GM12878 (cell line): ENCODE measurements at regions not wholly inside any gene's neighbourhood (a gene's known extent, or its start where the extent isn't known, plus 50 kb on each side); places are given as distances from the start of the nearest gene placed in this dataset.

ENCODE experiments used
- BCL11A ChIP-seq: IDR thresholded peaks from 2 replicates; pipeline ENCODE4 v1.6.1; 2011; ENCODE audit warnings: low read depth, low read length
- BRCA1 ChIP-seq: IDR thresholded peaks from 2 replicates; pipeline ENCODE4 v1.6.1; 2011; ENCODE audit warnings: low read depth, low read length, improper control_type of control experiment
- CEBPB ChIP-seq, 2 experiments: fragments of 150-350 bp in 1 of 2; IDR thresholded peaks; 2 replicates each; pipeline ENCODE4 v1.6.1; 2012 to 2014; ENCODE audit warnings: low read depth in 2 of 2, low read length in 2 of 2, borderline replicate concordance in 1 of 2, inconsistent platforms in 1 of 2
- EP300 ChIP-seq, 2 experiments: fragments of 150-350 bp in 1 of 2; IDR thresholded peaks; 2 replicates each; pipeline ENCODE4 v1.6.1; 2011 to 2012; ENCODE audit warnings: low read depth in 2 of 2, low read length in 2 of 2, borderline replicate concordance in 1 of 2, improper control_type of control experiment in 1 of 2, inconsistent platforms in 1 of 2; ENCODE audit not compliant: control insufficient read depth in 1 of 2
- IKZF2 ChIP-seq, 2 experiments: fragments of 450-650 bp; IDR thresholded peaks; 2 replicates each; pipeline ENCODE4 v1.6.1; 2017; ENCODE audit warnings: mild to moderate bottlenecking in 2 of 2, moderate library complexity in 2 of 2
- KDM1A ChIP-seq: fragments of 200-600 bp; sonication (generic); IDR thresholded peaks from 2 replicates; pipeline ENCODE4 v1.6.1; 2016; ENCODE audit warnings: borderline replicate concordance
- MXI1 ChIP-seq: fragments of 150-350 bp; IDR thresholded peaks from 2 replicates; pipeline ENCODE4 v1.6.1; 2011; ENCODE audit warnings: low read depth, mild to moderate bottlenecking, inconsistent platforms, low read length, improper control_type of control experiment
- PRDM15 ChIP-seq: fragments of 450-650 bp; formaldehyde crosslinking; IDR thresholded peaks from 2 replicates; pipeline ENCODE4 v1.4.0; 2020; ENCODE audit warnings: mild to moderate bottlenecking, moderate library complexity
- RBBP5 ChIP-seq: fragments of 200-600 bp; sonication (generic); conservative IDR thresholded peaks from 2 replicates; pipeline ENCODE4 v1.6.1; 2016
- RUNX3 ChIP-seq: IDR thresholded peaks from 2 replicates; pipeline ENCODE4 v1.6.1; 2012; ENCODE audit warnings: low read length, inconsistent platforms
- SIN3A ChIP-seq: IDR thresholded peaks from 2 replicates; pipeline ENCODE4 v1.6.1; 2012; ENCODE audit warnings: low read depth, low read length, improper control_type of control experiment
- SIX5 ChIP-seq: IDR thresholded peaks from 2 replicates; pipeline ENCODE4 v1.6.1; 2011; ENCODE audit warnings: mild to moderate bottlenecking, low read depth, low read length, moderate library complexity; ENCODE audit not compliant: severe bottlenecking
- SRF ChIP-seq, 2 experiments: IDR thresholded peaks; 2 replicates each; pipeline ENCODE4 v1.6.1; 2011; ENCODE audit warnings: low read depth in 2 of 2, low read length in 2 of 2, mild to moderate bottlenecking in 1 of 2, moderate library complexity in 1 of 2
- TAF1 ChIP-seq: IDR thresholded peaks from 2 replicates; pipeline ENCODE4 v1.6.1; 2011; ENCODE audit warnings: mild to moderate bottlenecking, low read depth, low read length, borderline replicate concordance
- TARDBP ChIP-seq: IDR thresholded peaks from 2 replicates; pipeline ENCODE4 v1.6.1; 2016; ENCODE audit warnings: borderline replicate concordance
- ZBTB11 ChIP-seq: fragments of 450-650 bp; formaldehyde crosslinking; IDR thresholded peaks from 2 replicates; pipeline ENCODE4 v1.5.0; 2022; ENCODE audit warnings: mild to moderate bottlenecking, missing genetic modification characterization
- ZNF274 ChIP-seq: IDR thresholded peaks from one replicate; pipeline ENCODE4 v1.8.0; 2011; ENCODE audit not compliant: insufficient read length, insufficient read depth
- TF ChIP-seq, protein P1 (sequence below): IDR thresholded peaks from 2 replicates; pipeline ENCODE4 v1.6.1; 2011; ENCODE audit warnings: borderline replicate concordance, low read depth, mild to moderate bottlenecking, moderate library complexity, mixed read lengths, low read length; ENCODE audit not compliant: insufficient read depth; ENCODE audit errors: extremely low read length
- TF ChIP-seq, protein P2 (sequence below): fragments of 450-650 bp; conservative IDR thresholded peaks from 2 replicates; pipeline ENCODE4 v1.6.1; 2017; ENCODE audit warnings: mild to moderate bottlenecking, moderate library complexity

DNA sequence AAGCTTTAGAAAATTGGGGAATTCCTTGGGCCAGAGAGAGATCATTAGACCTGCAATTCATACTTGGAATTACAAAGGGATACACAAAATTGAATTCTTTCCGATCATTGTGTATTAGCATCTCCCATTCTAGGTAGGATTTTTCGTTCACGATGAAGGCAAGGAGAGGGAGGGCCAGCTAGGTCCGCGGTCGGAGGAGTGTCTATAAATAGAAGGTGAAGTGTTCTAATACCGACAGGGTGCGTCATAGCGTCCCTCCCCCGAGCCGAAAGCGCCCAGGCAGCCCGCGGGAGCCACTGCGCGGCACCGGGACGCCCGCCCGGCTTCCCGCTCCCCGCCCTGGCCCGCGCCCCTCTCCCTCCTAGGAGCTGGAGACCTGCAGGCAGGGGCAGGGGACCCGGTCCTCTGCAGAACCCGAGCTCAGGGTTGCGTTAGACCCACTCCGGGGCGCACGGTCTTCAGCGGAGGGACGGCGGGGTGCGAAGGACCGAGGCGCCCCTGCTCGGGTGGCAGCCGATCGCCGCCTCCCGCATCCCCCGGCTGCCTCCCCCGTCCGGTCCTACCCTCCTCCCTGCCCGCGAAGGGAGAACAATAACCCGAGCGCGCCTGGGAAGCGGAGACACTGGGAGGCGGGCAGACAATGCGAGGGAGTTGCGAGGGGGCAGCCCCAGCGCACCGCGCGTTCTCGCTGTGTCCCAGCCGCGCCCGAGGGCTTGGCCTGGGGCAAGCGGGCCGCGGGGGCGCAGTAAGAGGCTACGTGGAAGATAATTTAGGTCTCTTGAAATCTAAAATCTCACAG is 114.2 kb upstream of the SERTAD2 start (continued):
- TF ChIP-seq PRDM15 (CRISPR knock-in tag) (no peak), MXI1 (peak; percentile 60), SIN3A (no peak), RBBP5 (no peak), TARDBP (no peak), EP300 (IDR thresholded peaks at IDR 0.05; ENCODE audit: borderline replicate concordance in 1 of 2, control insufficient read depth in 1 of 2, low read depth in 2 of 2, low read length in 2 of 2) (peak in 1 of 2 experiments; percentile 40; a peak in 2 of 4 replicates), KDM1A (no peak), CEBPB (IDR thresholded peaks at IDR 0.05; ENCODE audit: borderline replicate concordance in 1 of 2, low read depth in 2 of 2, low read length in 2 of 2) (no peak), ZNF274 (no peak), BCL11A (peak; percentile 46; the same call in 1 of the 2 replicates), BRCA1 (no peak), SRF (IDR thresholded peaks at IDR 0.05; ENCODE audit: low read depth in 2 of 2, low read length in 2 of 2) (no peak), ZBTB11 (CRISPR knock-in tag) (no peak), SIX5 (no peak), IKZF2 (IDR thresholded peaks at IDR 0.05) (peak in 1 of 2 experiments; percentile 54; a peak in 3 of 4 replicates), RUNX3 (peak; percentile 69), TAF1 (peak; percentile 85; the same call in 1 of the 2 replicates)
- TF ChIP-seq, protein P1, sequence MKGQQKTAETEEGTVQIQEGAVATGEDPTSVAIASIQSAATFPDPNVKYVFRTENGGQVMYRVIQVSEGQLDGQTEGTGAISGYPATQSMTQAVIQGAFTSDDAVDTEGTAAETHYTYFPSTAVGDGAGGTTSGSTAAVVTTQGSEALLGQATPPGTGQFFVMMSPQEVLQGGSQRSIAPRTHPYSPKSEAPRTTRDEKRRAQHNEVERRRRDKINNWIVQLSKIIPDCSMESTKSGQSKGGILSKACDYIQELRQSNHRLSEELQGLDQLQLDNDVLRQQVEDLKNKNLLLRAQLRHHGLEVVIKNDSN: no peak
- TF ChIP-seq, protein P2, sequence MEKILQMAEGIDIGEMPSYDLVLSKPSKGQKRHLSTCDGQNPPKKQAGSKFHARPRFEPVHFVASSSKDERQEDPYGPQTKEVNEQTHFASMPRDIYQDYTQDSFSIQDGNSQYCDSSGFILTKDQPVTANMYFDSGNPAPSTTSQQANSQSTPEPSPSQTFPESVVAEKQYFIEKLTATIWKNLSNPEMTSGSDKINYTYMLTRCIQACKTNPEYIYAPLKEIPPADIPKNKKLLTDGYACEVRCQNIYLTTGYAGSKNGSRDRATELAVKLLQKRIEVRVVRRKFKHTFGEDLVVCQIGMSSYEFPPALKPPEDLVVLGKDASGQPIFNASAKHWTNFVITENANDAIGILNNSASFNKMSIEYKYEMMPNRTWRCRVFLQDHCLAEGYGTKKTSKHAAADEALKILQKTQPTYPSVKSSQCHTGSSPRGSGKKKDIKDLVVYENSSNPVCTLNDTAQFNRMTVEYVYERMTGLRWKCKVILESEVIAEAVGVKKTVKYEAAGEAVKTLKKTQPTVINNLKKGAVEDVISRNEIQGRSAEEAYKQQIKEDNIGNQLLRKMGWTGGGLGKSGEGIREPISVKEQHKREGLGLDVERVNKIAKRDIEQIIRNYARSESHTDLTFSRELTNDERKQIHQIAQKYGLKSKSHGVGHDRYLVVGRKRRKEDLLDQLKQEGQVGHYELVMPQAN: no peak; the same call in 1 of the 2 replicates
